Trophoblast cell (in vitro differentiated cells and primary cell): ENCODE measurements at regions not wholly inside any gene's neighbourhood (a gene's known extent, or its start where the extent isn't known, plus 50 kb on each side); places are given as distances from the start of the nearest gene placed in this dataset.

Experiments used
- DNase-seq, 2 donors: peaks; one replicate each; pipeline ENCODE4 v3.0.0-alpha.2; 2016
- H2AFZ ChIP-seq: 2 replicates; pipeline ENCODE4 v1.6.1; 2013; ENCODE audit warnings: low read length, moderate library complexity, mild to moderate bottlenecking; ENCODE audit not compliant: insufficient read depth, poor library complexity
- H2AK5ac ChIP-seq: 2 replicates; pipeline ENCODE4 v1.6.1; 2013; ENCODE audit warnings: mild to moderate bottlenecking, low read length
- H2BK120ac ChIP-seq: 2 replicates; pipeline ENCODE4 v1.6.1; 2013; ENCODE audit warnings: low read length, mild to moderate bottlenecking, moderate library complexity; ENCODE audit not compliant: insufficient read depth, poor library complexity
- H2BK12ac ChIP-seq: 2 replicates; pipeline ENCODE4 v1.6.1; 2013; ENCODE audit warnings: mild to moderate bottlenecking, low read length, moderate library complexity
- H2BK5ac ChIP-seq: 2 replicates; pipeline ENCODE4 v1.6.1; 2013; ENCODE audit warnings: low read length, low read depth, moderate library complexity, mild to moderate bottlenecking; ENCODE audit not compliant: poor library complexity
- H3K14ac ChIP-seq: 2 replicates; pipeline ENCODE4 v1.6.1; 2013; ENCODE audit warnings: mild to moderate bottlenecking, low read length
- H3K18ac ChIP-seq: 2 replicates; pipeline ENCODE4 v1.6.1; 2013; ENCODE audit warnings: mild to moderate bottlenecking, low read length
- H3K23ac ChIP-seq: 2 replicates; pipeline ENCODE4 v1.6.1; 2013; ENCODE audit warnings: low read length
- H3K27ac ChIP-seq: 2 replicates; pipeline ENCODE4 v1.5.1; 2013; ENCODE audit warnings: low read depth, mild to moderate bottlenecking, inconsistent platforms, low read length, moderate library complexity
- H3K27me3 ChIP-seq: 2 replicates; pipeline ENCODE4 v1.6.1; 2013; ENCODE audit warnings: inconsistent platforms, mild to moderate bottlenecking, low read length, moderate library complexity; ENCODE audit not compliant: insufficient read depth
- H3K36me3 ChIP-seq, 2 experiments: 1 replicate in 1 of 2; 2 replicates in 1 of 2; pipeline ENCODE4 v1.6.1; 2013; ENCODE audit warnings: low read length in 2 of 2, mild to moderate bottlenecking in 2 of 2, moderate library complexity in 1 of 2; ENCODE audit not compliant: insufficient read depth in 2 of 2, control insufficient read depth in 1 of 2
- H3K4ac ChIP-seq: 2 replicates; pipeline ENCODE4 v1.6.1; 2013; ENCODE audit warnings: low read depth, mild to moderate bottlenecking, low read length, moderate library complexity
- H3K4me1 ChIP-seq, 2 experiments: 1 replicate in 1 of 2; 2 replicates in 1 of 2; pipeline ENCODE4 v1.6.1; 2013; ENCODE audit warnings: low read length in 2 of 2, mild to moderate bottlenecking in 2 of 2, moderate library complexity in 1 of 2; ENCODE audit not compliant: insufficient read depth in 2 of 2, control insufficient read depth in 1 of 2
- H3K4me2 ChIP-seq: 2 replicates; pipeline ENCODE4 v1.6.1; 2013; ENCODE audit warnings: inconsistent platforms, mild to moderate bottlenecking, low read length, moderate library complexity
- H3K4me3 ChIP-seq: 2 replicates; pipeline ENCODE4 v1.5.1; 2013; ENCODE audit warnings: mild to moderate bottlenecking, low read depth, low read length, inconsistent platforms
- H3K79me1 ChIP-seq: one replicate; pipeline ENCODE4 v1.6.1; 2013; ENCODE audit warnings: low read length
- H3K79me2 ChIP-seq: 2 replicates; pipeline ENCODE4 v1.6.1; 2013; ENCODE audit warnings: low read length, mild to moderate bottlenecking; ENCODE audit not compliant: control insufficient read depth, insufficient read depth, poor library complexity
- H3K9ac ChIP-seq: 2 replicates; pipeline ENCODE4 v1.6.1; 2013; ENCODE audit warnings: mild to moderate bottlenecking, low read length
- H3K9me3 ChIP-seq: 2 replicates; pipeline ENCODE4 v1.6.1; 2013; ENCODE audit warnings: low read depth, mild to moderate bottlenecking, control low read depth, inconsistent platforms, low read length; ENCODE audit not compliant: insufficient read depth
- H4K12ac ChIP-seq: 2 replicates; pipeline ENCODE4 v1.6.1; 2013; ENCODE audit warnings: low read depth, mild to moderate bottlenecking, low read length, moderate library complexity
- H4K8ac ChIP-seq: 2 replicates; pipeline ENCODE4 v1.6.1; 2013; ENCODE audit warnings: low read depth, mild to moderate bottlenecking, low read length, moderate library complexity
- H4K91ac ChIP-seq: one replicate; pipeline ENCODE4 v1.6.1; 2013; ENCODE audit warnings: low read depth, mild to moderate bottlenecking, low read length, moderate library complexity
- WGBS: extraction: QIAGEN DNeasy Blood & Tissue Kit; methylation state at CpG from one replicate; pipeline ENCODE4 v1.1.7; 2013; ENCODE audit warnings: missing lambda C conversion rate; ENCODE audit not compliant: insufficient read length, insufficient coverage; ENCODE audit errors: extremely low coverage; 5-methylcytosine and 5-hydroxymethylcytosine counted together

DNA sequence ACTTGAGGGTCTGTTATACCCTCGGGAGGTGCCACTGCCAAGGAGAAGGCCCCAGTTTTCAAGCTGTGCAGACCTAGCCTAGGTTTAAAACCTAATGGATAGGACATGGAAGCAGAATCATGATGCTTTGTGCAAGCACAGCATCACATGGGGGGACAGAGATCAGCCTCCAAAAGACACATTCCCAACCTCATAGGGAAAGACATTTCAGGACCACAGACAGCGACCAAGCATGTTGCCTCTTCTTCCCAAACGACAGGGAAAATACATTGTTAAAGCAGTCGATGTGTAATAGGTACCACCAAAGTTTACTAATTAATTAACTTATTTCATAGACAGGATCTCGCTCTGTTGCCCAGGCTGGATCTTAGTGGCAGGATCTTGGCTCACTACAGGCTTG, 573.9 kb downstream of the TCERG1L start:
- Histone ChIP-seq H2BK5ac (no peak overlapping the region), H3K27me3 (no peaks in the 10 kb centered on the region), H3K4ac (no peak overlapping the region), H3K9ac (no peak overlapping the region), H3K36me3 (no peaks in the 10 kb centered on the region), H4K12ac (no peak overlapping the region), H3K79me2 (no peaks in the 10 kb centered on the region), H3K18ac (no peak overlapping the region), H2AK5ac (no peak overlapping the region), H3K4me1 (no peaks in the 10 kb centered on the region), H2BK12ac (no peak overlapping the region), H2BK120ac (no peak overlapping the region), H3K27ac (no peak overlapping the region), H3K79me1 (no peaks in the 10 kb centered on the region), H4K8ac (no peak overlapping the region), H4K91ac (no peak overlapping the region), H2AFZ (no peak overlapping the region), H3K4me3 (no peak overlapping the region), H3K9me3 (peaks cover 1% of the 10 kb centered on the region), H3K23ac (no peak overlapping the region), H3K14ac (no peak overlapping the region), H3K4me2 (no peak overlapping the region)
- no CpG with 5 or more reads among the region's 5 CpGs for WGBS
- peak in 1 of 2 donors; percentile 63 for DNase-seq

DNA sequence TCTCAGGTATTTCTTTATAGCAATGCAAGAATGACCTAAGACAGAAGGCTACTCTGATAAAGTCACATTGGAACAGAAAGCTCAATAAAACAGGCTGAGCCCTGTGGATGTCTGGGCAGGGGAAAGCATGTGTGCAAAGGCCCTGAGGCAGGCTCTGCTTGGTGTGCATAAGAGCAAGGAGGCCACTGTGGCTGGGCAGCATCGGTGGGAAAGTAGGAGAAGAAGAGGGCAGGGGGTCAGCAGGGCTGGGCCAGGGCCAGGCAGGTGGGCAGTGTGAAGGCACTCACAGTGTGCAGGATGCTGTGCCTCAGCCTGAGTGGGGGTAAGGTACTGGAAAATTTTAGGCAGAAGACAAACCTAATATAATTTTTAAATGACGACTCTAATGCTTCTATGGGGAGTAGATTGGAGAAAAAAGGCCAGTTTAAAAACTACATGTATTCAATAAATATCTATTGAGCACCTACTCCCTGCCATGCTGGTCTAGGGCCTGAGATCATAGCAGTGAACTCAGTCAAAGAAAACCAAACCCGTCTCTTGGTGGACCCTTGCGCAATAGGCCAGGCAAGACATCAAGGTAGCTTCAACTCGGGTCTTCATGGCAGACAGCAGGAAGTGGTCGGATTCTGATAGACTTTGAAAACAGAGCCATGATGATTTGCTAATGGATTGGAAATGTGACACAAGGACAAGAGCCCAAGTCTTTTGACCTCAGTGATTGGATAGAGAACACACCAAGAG, 572.3 kb downstream of the TCERG1L start:
- no peak overlapping the region for H3K4ac ChIP-seq
- H2BK5ac ChIP-seq = no peak overlapping the region
- no peak for DNase-seq
- no peaks in the 10 kb centered on the region for H3K79me2 ChIP-seq
- no peaks in the 10 kb centered on the region for H3K4me1 ChIP-seq
- no peaks in the 10 kb centered on the region for H3K79me1 ChIP-seq
- no peak overlapping the region for H3K14ac ChIP-seq
- no peaks in the 10 kb centered on the region for H3K27me3 ChIP-seq
- no peak overlapping the region for H3K9ac ChIP-seq
- H4K8ac ChIP-seq = no peak overlapping the region
- no peak overlapping the region for H4K91ac ChIP-seq
- no peak overlapping the region for H3K4me2 ChIP-seq
- H3K18ac ChIP-seq = no peak overlapping the region
- no peak overlapping the region for H3K23ac ChIP-seq
- no peak overlapping the region for H3K4me3 ChIP-seq
- H2BK120ac ChIP-seq = no peak overlapping the region
- H2AFZ ChIP-seq = no peak overlapping the region
- H3K9me3 ChIP-seq = peaks cover 1% of the 10 kb centered on the region
- H3K36me3 ChIP-seq = no peaks in the 10 kb centered on the region
- H4K12ac ChIP-seq = no peak overlapping the region
- H2BK12ac ChIP-seq = no peak overlapping the region
- H2AK5ac ChIP-seq = no peak overlapping the region
- no peak overlapping the region for H3K27ac ChIP-seq
- WGBS = no CpG with 5 or more reads among the region's 6 CpGs

DNA sequence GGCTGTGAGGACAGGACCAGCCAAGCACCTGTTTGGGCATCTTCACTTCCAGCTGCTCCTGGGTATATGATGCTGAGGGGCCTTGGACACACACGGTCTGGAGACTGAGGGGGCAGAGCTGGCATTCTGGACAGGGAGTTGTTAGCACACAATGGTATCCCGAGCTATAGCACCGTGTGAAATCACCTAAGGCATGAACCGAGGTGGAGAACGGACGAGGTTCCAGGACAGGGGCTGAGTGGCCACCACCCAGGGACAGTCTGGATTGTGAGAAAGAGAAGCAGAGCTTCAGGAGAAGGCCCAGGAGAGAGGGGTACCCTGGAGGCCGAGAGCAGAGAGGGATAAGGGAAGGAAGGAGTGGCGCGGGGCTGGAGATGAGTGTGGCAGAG, 571.8 kb downstream of the TCERG1L start:
- no peaks in the 10 kb centered on the region for H3K79me1 ChIP-seq
- H3K27ac ChIP-seq = no peak overlapping the region
- H4K8ac ChIP-seq = no peak overlapping the region
- H3K18ac ChIP-seq = no peak overlapping the region
- H3K36me3 ChIP-seq = no peaks in the 10 kb centered on the region
- no peak overlapping the region for H4K12ac ChIP-seq
- no peak for DNase-seq
- no peak overlapping the region for H2BK120ac ChIP-seq
- H2BK5ac ChIP-seq = no peak overlapping the region
- H3K27me3 ChIP-seq = no peaks in the 10 kb centered on the region
- no peak overlapping the region for H2BK12ac ChIP-seq
- H3K4me1 ChIP-seq = no peaks in the 10 kb centered on the region
- WGBS = no CpG with 5 or more reads among the region's 9 CpGs
- H4K91ac ChIP-seq = no peak overlapping the region
- no peaks in the 10 kb centered on the region for H3K79me2 ChIP-seq
- no peak overlapping the region for H3K14ac ChIP-seq
- no peak overlapping the region for H3K9ac ChIP-seq
- H3K4me2 ChIP-seq = no peak overlapping the region
- no peak overlapping the region for H2AK5ac ChIP-seq
- H3K23ac ChIP-seq = no peak overlapping the region
- H3K9me3 ChIP-seq = peaks cover 1% of the 10 kb centered on the region
- no peak overlapping the region for H3K4ac ChIP-seq
- H2AFZ ChIP-seq = no peak overlapping the region
- no peak overlapping the region for H3K4me3 ChIP-seq

DNA sequence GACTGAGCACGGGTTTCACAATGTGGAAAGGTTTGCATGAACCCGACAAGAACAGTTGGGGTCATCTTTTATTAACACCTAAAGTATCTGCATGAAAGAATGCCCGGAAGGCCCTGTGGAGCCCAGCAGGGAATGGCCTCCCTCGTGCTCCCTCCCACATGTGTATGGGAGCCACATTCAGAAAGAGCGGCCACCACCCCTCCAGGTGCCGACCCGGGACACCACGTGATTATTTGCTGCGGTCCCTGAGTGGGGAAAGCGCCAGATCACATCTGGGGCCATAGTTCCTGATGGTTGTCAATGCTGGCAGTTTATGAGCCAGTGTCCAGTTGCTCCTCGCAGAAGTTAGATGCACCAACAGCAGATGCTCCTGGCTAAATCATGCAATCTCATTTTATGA, 571.4 kb downstream of the TCERG1L start:
- Histone ChIP-seq H3K27ac (no peak overlapping the region), H4K8ac (no peak overlapping the region), H3K14ac (no peak overlapping the region), H4K12ac (no peak overlapping the region), H3K36me3 (no peaks in the 10 kb centered on the region), H3K4me3 (no peak overlapping the region), H3K9ac (no peak overlapping the region), H4K91ac (no peak overlapping the region), H2AK5ac (no peak overlapping the region), H2AFZ (no peak overlapping the region), H3K79me1 (no peaks in the 10 kb centered on the region), H2BK5ac (no peak overlapping the region), H3K18ac (no peak overlapping the region), H2BK12ac (no peak overlapping the region), H3K27me3 (no peaks in the 10 kb centered on the region), H3K4ac (no peak overlapping the region), H3K4me2 (no peak overlapping the region), H3K4me1 (no peaks in the 10 kb centered on the region), H3K23ac (no peak overlapping the region), H2BK120ac (no peak overlapping the region), H3K79me2 (no peaks in the 10 kb centered on the region), H3K9me3 (peaks cover 1% of the 10 kb centered on the region)
- WGBS = no CpG with 5 or more reads among the region's 11 CpGs
- no peak for DNase-seq
